K562 (cell line): ENCODE measurements at regions not wholly inside any gene's neighbourhood (a gene's known extent, or its start where the extent isn't known, plus 50 kb on each side); places are given as distances from the start of the nearest gene placed in this dataset.

Experiments
- ATAC-seq: fragments of 200-7000 bp; cut with Tn5 transposase; 3 replicates; pipeline ENCODE4 v1.9.1; 2020; ENCODE audit warnings: moderate library complexity
- BruUV-seq: library from RNA; stranded (reverse); fragments of 400-500 nt; replicated peaks from 2 replicates; lab custom pipeline; 2021; lab: Mats Ljungman, UMichigan
- CTCF ChIA-PET: fragments of 300-600 bp; formaldehyde crosslinking; extraction: SDS; loops from one replicate; lab custom pipeline; 2021; ENCODE audit warnings: low intra/inter-chr PET ratio; lab: Yijun Ruan, JAX
- POLR2A ChIA-PET: fragments of 300-600, 350-650 bp; sonication (Branson Sonifier 250); formaldehyde crosslinking; extraction: SDS; loops from one replicate; lab custom pipeline; 2021; ENCODE audit warnings: antibody characterized with exemption, inconsistent platforms; lab: Yijun Ruan, JAX
- DNase-seq, 4 experiments: peaks; one replicate each; pipeline versions ENCODE4 v3.0.0 to v3.0.0-alpha.2; 2011 to 2018; ENCODE audit warnings: low spot score in 3 of 4, mixed read lengths in 3 of 4; ENCODE audit errors: extremely low read depth in 1 of 4
- FAIRE-seq: peaks from 2 replicates; lab custom pipeline; 2011; peaks lifted over from hg19 to GRCh38; lab: Jason Lieb, UNC
- H2AFZ ChIP-seq: 2 replicates; pipeline ENCODE4 v1.6.0; 2011; ENCODE audit warnings: low read depth, low read length, control low read depth, inconsistent platforms
- H3K27ac ChIP-seq: fragments of 200-600 bp; 3 replicates; pipeline ENCODE4 v1.8.0; 2011; ENCODE audit warnings: low read depth, mild to moderate bottlenecking, control low read depth, inconsistent platforms, low read length, moderate library complexity, mixed read lengths; ENCODE audit errors: extremely low read depth
- H3K27me3 ChIP-seq, 2 experiments: fragments of 300-600 bp in 1 of 2; 2 replicates in 1 of 2; 3 replicates in 1 of 2; pipeline versions ENCODE4 v1.6.0 to v1.8.0; 2011; ENCODE audit warnings: inconsistent platforms in 2 of 2, low read length in 2 of 2, mild to moderate bottlenecking in 1 of 2, mixed read lengths in 1 of 2, moderate library complexity in 1 of 2; ENCODE audit not compliant: control insufficient read depth in 2 of 2, insufficient read depth in 2 of 2
- H3K36me3 ChIP-seq: fragments of 300-600 bp; 3 replicates; pipeline ENCODE4 v1.8.0; 2011; ENCODE audit warnings: mild to moderate bottlenecking, low read length, inconsistent platforms; ENCODE audit not compliant: control insufficient read depth, insufficient read depth
- H3K4me1 ChIP-seq, 2 experiments: fragments of 200-600 bp in 1 of 2; replicated peaks in 1 of 2; 2 replicates in 1 of 2; 3 replicates in 1 of 2; pipeline versions ENCODE4 v1.5.1 to v1.8.0; 2011; ENCODE audit warnings: inconsistent platforms in 2 of 2, low read length in 2 of 2, mild to moderate bottlenecking in 1 of 2, mixed read lengths in 1 of 2, moderate library complexity in 1 of 2; ENCODE audit not compliant: control insufficient read depth in 2 of 2, insufficient read depth in 2 of 2
- H3K4me2 ChIP-seq: 2 replicates; pipeline ENCODE4 v1.6.1; 2011; ENCODE audit warnings: low read length, control low read depth, inconsistent platforms, mixed read lengths; ENCODE audit not compliant: insufficient read depth
- H3K4me3 ChIP-seq: fragments of 200-600 bp; sonication (generic), shearing (Covaris generic); 2 replicates; pipeline ENCODE4 v1.5.1; 2016; ENCODE audit warnings: control low read depth, inconsistent platforms
- H3K79me2 ChIP-seq: fragments of 200-600 bp; 3 replicates; pipeline ENCODE4 v1.8.0; 2011; ENCODE audit warnings: low read length, inconsistent platforms; ENCODE audit not compliant: control insufficient read depth, insufficient read depth
- H3K9ac ChIP-seq, 2 experiments: 2 replicates each; pipeline versions ENCODE4 v1.6.0 to v1.6.1; 2011; ENCODE audit warnings: low read depth in 2 of 2, low read length in 2 of 2, control low read depth in 1 of 2, inconsistent platforms in 1 of 2, mild to moderate bottlenecking in 1 of 2, mixed read lengths in 1 of 2; ENCODE audit not compliant: insufficient read depth in 1 of 2
- H3K9me1 ChIP-seq: one replicate; pipeline ENCODE4 v1.6.0; 2011; ENCODE audit warnings: inconsistent platforms, mild to moderate bottlenecking, low read length, moderate library complexity; ENCODE audit not compliant: control insufficient read depth, insufficient read depth
- H3K9me3 ChIP-seq: replicated peaks from 2 replicates; pipeline ENCODE4 v1.5.1; 2011; ENCODE audit warnings: low read depth, low read length, inconsistent platforms; ENCODE audit not compliant: control insufficient read depth, insufficient read depth
- H4K20me1 ChIP-seq: replicated peaks from 2 replicates; pipeline ENCODE4 v1.6.1; 2011; ENCODE audit warnings: low read length, inconsistent platforms, mixed read lengths; ENCODE audit not compliant: control insufficient read depth, insufficient read depth
- BRD9 ChIP-seq: fragments of 450-650 bp; IDR thresholded peaks from 2 replicates; pipeline ENCODE4 v1.6.1; 2018; ENCODE audit warnings: low read depth; ENCODE audit not compliant: partially characterized antibody
- CREB1 ChIP-seq, 2 experiments: sonication (generic) in 1 of 2; formaldehyde crosslinking in 1 of 2; IDR thresholded peaks; 2 replicates each; pipeline versions ENCODE4 v1.6.1 to v1.8.0; 2012 to 2022; ENCODE audit warnings: inconsistent platforms in 1 of 2, mild to moderate bottlenecking in 1 of 2, missing genetic modification reagents in 1 of 2, moderate library complexity in 1 of 2
- E2F8 ChIP-seq: fragments of 450-650 bp; IDR thresholded peaks from 2 replicates; pipeline ENCODE4 v1.7.1; 2018; ENCODE audit warnings: mild to moderate bottlenecking, low read depth; ENCODE audit not compliant: partially characterized antibody
- EWSR1 ChIP-seq: fragments of 450-650 bp; IDR thresholded peaks from 2 replicates; pipeline ENCODE4 v1.6.1; 2018; ENCODE audit warnings: borderline replicate concordance, mild to moderate bottlenecking, low read depth, moderate library complexity; ENCODE audit not compliant: partially characterized antibody
- HSF4 ChIP-seq: fragments of 250-450 bp; sonication (Bioruptor Pico); IDR thresholded peaks from 2 replicates; pipeline ENCODE4 v2.1.2; 2022; ENCODE audit warnings: mild to moderate bottlenecking, moderate library complexity, borderline replicate concordance
- IRF1 ChIP-seq: sonication (generic); formaldehyde crosslinking; IDR thresholded peaks from 2 replicates; pipeline ENCODE4 v1.8.0; 2022; ENCODE audit warnings: missing genetic modification reagents, mild to moderate bottlenecking, borderline replicate concordance
- KDM1A ChIP-seq, 2 experiments: fragments of 450-650 bp; IDR thresholded peaks; 2 replicates each; pipeline ENCODE4 v1.6.1; 2016; ENCODE audit warnings: mild to moderate bottlenecking in 2 of 2
- MCM7 ChIP-seq, 2 experiments: fragments of 450-650 bp; IDR thresholded peaks; 2 replicates each; pipeline ENCODE4 v1.6.1; 2016 to 2018
- RREB1 ChIP-seq: fragments of 250-450 bp; sonication (Bioruptor Pico); IDR thresholded peaks from 2 replicates; pipeline ENCODE4 v1.4.0; 2020
- ZNF121 ChIP-seq: sonication (generic); formaldehyde crosslinking; conservative IDR thresholded peaks from 2 replicates; pipeline ENCODE4 v1.8.0; 2022; ENCODE audit warnings: missing genetic modification reagents
- ZNF311 ChIP-seq: fragments of 250-450 bp; sonication (Bioruptor Pico); IDR thresholded peaks from 2 replicates; pipeline ENCODE4 v1.4.0; 2020; ENCODE audit warnings: mild to moderate bottlenecking, moderate library complexity
- ZNF408 ChIP-seq: fragments of 250-450 bp; sonication (Bioruptor Pico); IDR thresholded peaks from 2 replicates; pipeline ENCODE4 v1.4.0; 2020; ENCODE audit warnings: low read depth, mild to moderate bottlenecking, moderate library complexity
- ZNF668 ChIP-seq: fragments of 250-450 bp; sonication (Bioruptor Pico); IDR thresholded peaks from 2 replicates; pipeline ENCODE4 v1.8.0; 2022; ENCODE audit warnings: mild to moderate bottlenecking, inconsistent platforms
- WGBS: fragments of 100-300 bp; shearing (Covaris generic); methylation state at CpG from one replicate; pipeline ENCODE4 v1.1.6; 2016; ENCODE audit warnings: low coverage, mixed read lengths; ENCODE audit not compliant: insufficient coverage; ENCODE audit errors: missing lambda C conversion rate; 5-methylcytosine and 5-hydroxymethylcytosine counted together
- in situ Hi-C: fragments of 300-500 bp; cut with MboI; formaldehyde crosslinking; loops from 4 replicates; pipeline ENCODE4 v1.15.0; 2018; ENCODE audit warnings: inconsistent platforms, mixed read lengths
- intact Hi-C: fragments of 100-400 bp; cut with micrococcal nuclease; formaldehyde crosslinking; loops from 2 replicates; pipeline ENCODE4 v1.14.2; 2022

- TF ChIP-seq E2F8 (no peak), ZNF121 (CRISPR knock-in tag) (no peak), ZNF408 (no peak), EWSR1 (no peak), ZNF668 (CRISPR knock-in tag) (no peak), HSF4 (CRISPR knock-in tag) (no peak), BRD9 (no peak), IRF1 (CRISPR knock-in tag) (no peak)
- TF ChIP-seq, all 486 proteins: peak for 0
Measured at GRCh38 chr2:21356857-21357255, 233.1 kb downstream of the TDRD15 start (continued).

- no peaks in the 10 kb centered on the region for H4K20me1 ChIP-seq
- BruUV-seq, result no TSS peak
- CTCF ChIA-PET, result no interaction called here
- 0% methylated on average over 2 of the region's 2 CpGs for WGBS
- POLR2A ChIA-PET, result interaction anchor here (0.6 kb wide), 1 partner anchor 264 kb away, joined by 3 read pairs; no protein-coding TSS in a partner anchor
- DNase-seq (no peak), FAIRE-seq (no peak), ATAC-seq (no peak)
- H3K79me2 ChIP-seq, result no peaks in the 10 kb centered on the region
- no peak overlapping the region for H3K4me3 ChIP-seq
- no peaks in the 10 kb centered on the region for H3K9me1 ChIP-seq
- in situ Hi-C loops (no loop called here), intact Hi-C loops (no loop called here)
- H3K36me3 ChIP-seq, result no peaks in the 10 kb centered on the region
- no peak overlapping the region for H3K4me2 ChIP-seq
- no peak overlapping the region for H3K27ac ChIP-seq
- no peak overlapping the region for H2AFZ ChIP-seq
- H3K9me3 ChIP-seq, result no peaks in the 10 kb centered on the region
- no peak overlapping the region for H3K9ac ChIP-seq
- no peaks in the 10 kb centered on the region for H3K27me3 ChIP-seq
- no peaks in the 10 kb centered on the region for H3K4me1 ChIP-seq
- TF ChIP-seq RREB1 (CRISPR knock-in tag) (no peak), KDM1A (IDR thresholded peaks at IDR 0.05) (no peak), MCM7 (IDR thresholded peaks at IDR 0.05) (no peak), CREB1 (IDR thresholded peaks at IDR 0.05) (no peak), CREB1 (CRISPR knock-in tag; IDR thresholded peaks at IDR 0.05) (no peak), ZNF311 (CRISPR knock-in tag) (no peak)
Measured at GRCh38 chr2:21358976-21359375, 235.2 kb downstream of the TDRD15 start.
